Lung (tissue), 11 donors: ENCODE measurements at regions not wholly inside any gene's neighbourhood (a gene's known extent, or its start where the extent isn't known, plus 50 kb on each side); places are given as distances from the start of the nearest gene placed in this dataset.

Source experiments
- ATAC-seq: fragments of 200-7000 bp; cut with Tn5 transposase; one replicate; pipeline ENCODE4 v1.9.1; 2020; ENCODE audit warnings: moderate number of reproducible peaks; ENCODE audit not compliant: insufficient read depth, low FRiP score
- DNase-seq, 3 donors: peaks; one replicate each; pipeline ENCODE4 v3.0.0-alpha.2; 2013 to 2017
- H3K27ac ChIP-seq, 2 donors: one replicate each; pipeline ENCODE4 v1.5.1; 2013; ENCODE audit warnings: mild to moderate bottlenecking in 2 of 2, moderate library complexity in 2 of 2, control low read depth in 1 of 2, inconsistent platforms in 1 of 2, low read depth in 1 of 2, low read length in 1 of 2
- H3K27me3 ChIP-seq, 3 donors: one replicate each; pipeline ENCODE4 v1.5.1; 2013; ENCODE audit warnings: low read length in 2 of 3; ENCODE audit not compliant: control insufficient read depth in 3 of 3, insufficient read depth in 3 of 3
- H3K36me3 ChIP-seq, 4 donors: one replicate each; pipeline ENCODE4 v1.5.1; 2013; ENCODE audit warnings: low read length in 4 of 4, mild to moderate bottlenecking in 1 of 4, moderate library complexity in 1 of 4; ENCODE audit not compliant: control insufficient read depth in 4 of 4, insufficient read depth in 4 of 4
- H3K4me1 ChIP-seq, 5 donors: one replicate each; pipeline ENCODE4 v1.5.1; 2013; ENCODE audit warnings: low read length in 5 of 5, mild to moderate bottlenecking in 2 of 5, moderate library complexity in 1 of 5; ENCODE audit not compliant: control insufficient read depth in 5 of 5, insufficient read depth in 5 of 5
- H3K4me3 ChIP-seq: one replicate; pipeline ENCODE4 v1.5.1; 2013; ENCODE audit warnings: mild to moderate bottlenecking, control low read depth, moderate library complexity
- H3K9ac ChIP-seq, 2 donors: one replicate each; pipeline ENCODE4 v1.5.1; 2013; ENCODE audit warnings: low read length in 2 of 2, control low read depth in 1 of 2; ENCODE audit not compliant: insufficient read depth in 1 of 2
- H3K9me3 ChIP-seq, 4 donors: one replicate each; pipeline ENCODE4 v1.5.1; 2013; ENCODE audit warnings: low read length in 3 of 4, mild to moderate bottlenecking in 1 of 4, moderate library complexity in 1 of 4; ENCODE audit not compliant: control insufficient read depth in 4 of 4, insufficient read depth in 3 of 4
- CTCF ChIP-seq: IDR thresholded peaks from 2 replicates; pipeline ENCODE4 v1.5.1; 2012; ENCODE audit warnings: mild to moderate bottlenecking; ENCODE audit errors: control extremely low read depth, extremely low read depth
- WGBS, 2 donors: extraction: QIAGEN DNeasy Blood & Tissue Kit; methylation state at CpG; one replicate each; pipeline ENCODE4 v1.1.7; 2013; 5-methylcytosine and 5-hydroxymethylcytosine counted together
- donor health status: control.
- donor health status: control.
- donor health status: Bipolar disorder and iron deficiency.
- donor health status: healthy.
- donor health status: DM: yes; HTN: yes; CAD: no.

- DNase-seq (no peak), ATAC-seq (no peak)
- no peaks in the 10 kb centered on the region for H3K4me1 ChIP-seq
- no peaks in the 10 kb centered on the region for H3K36me3 ChIP-seq
- 82 to 86% methylated on average over 13 of the region's 13 CpGs for WGBS, 2 donors
- no peaks in the 10 kb centered on the region for H3K27me3 ChIP-seq
- TF ChIP-seq CTCF = no peak
- no peak overlapping the region for H3K4me3 ChIP-seq
- peaks cover 0 to 5% (median 2%) of the 10 kb centered on the region in 4 donors for H3K9me3 ChIP-seq
- no peak overlapping the region for H3K9ac ChIP-seq
- H3K27ac ChIP-seq = no peak overlapping the region
These were observed 368.4 kb upstream of the SHH start for GRCh38 chr7:156180451-156181229.

GRCh38 chr7:156179872-156180390 is 367.7 kb upstream of the SHH start:
- no peak for TF ChIP-seq CTCF
- Histone ChIP-seq H3K4me3 (no peak overlapping the region), H3K9me3 (peaks cover 0 to 4% (median 0%) of the 10 kb centered on the region in 4 donors), H3K9ac (no peak overlapping the region), H3K27ac (no peak overlapping the region), H3K27me3 (no peaks in the 10 kb centered on the region), H3K4me1 (no peaks in the 10 kb centered on the region), H3K36me3 (no peaks in the 10 kb centered on the region)
- ATAC-seq (no peak), DNase-seq (no peak)
- 85 to 86% methylated on average over 13 of the region's 13 CpGs for WGBS, 2 donors

GRCh38 chr7:156178857-156179256 is 366.6 kb upstream of the SHH start:
- Histone ChIP-seq H3K27ac (no peak overlapping the region), H3K4me1 (no peaks in the 10 kb centered on the region), H3K9me3 (peaks cover 0 to 6% (median 0%) of the 10 kb centered on the region in 4 donors), H3K4me3 (no peak overlapping the region), H3K36me3 (no peaks in the 10 kb centered on the region), H3K27me3 (no peaks in the 10 kb centered on the region), H3K9ac (no peak overlapping the region)
- no peak for TF ChIP-seq CTCF
- DNase-seq (no peak), ATAC-seq (no peak)
- WGBS, 2 donors = 89 to 91% methylated on average over 13 of the region's 13 CpGs
